Type B pancreatic cell (in vitro differentiated cells): ENCODE measurements at regions not wholly inside any gene's neighbourhood (a gene's known extent, or its start where the extent isn't known, plus 50 kb on each side); places are given as distances from the start of the nearest gene placed in this dataset.

Experiments
- DNase-seq: peaks from one replicate; pipeline ENCODE4 v3.0.0; 2021; ENCODE audit warnings: mixed read lengths; ENCODE audit not compliant: unreplicated experiment; ENCODE audit errors: extremely low spot score
- H3K27ac Mint-ChIP-seq: 2 replicates; pipeline ENCODE4 v1.8.0; 2021; ENCODE audit warnings: mild to moderate bottlenecking, mixed read lengths
- H3K27me3 Mint-ChIP-seq: 2 replicates; pipeline ENCODE4 v1.8.0; 2021; ENCODE audit warnings: mixed read lengths
- H3K36me3 Mint-ChIP-seq: 2 replicates; pipeline ENCODE4 v1.8.0; 2021; ENCODE audit warnings: mixed read lengths
- H3K4me1 Mint-ChIP-seq: one replicate; pipeline ENCODE4 v1.8.0; 2021; ENCODE audit warnings: mixed read lengths; ENCODE audit not compliant: unreplicated experiment
- H3K4me3 Mint-ChIP-seq: 2 replicates; pipeline ENCODE4 v1.8.0; 2021; ENCODE audit warnings: mild to moderate bottlenecking, mixed read lengths
- H3K9me3 Mint-ChIP-seq: 2 replicates; pipeline ENCODE4 v1.8.0; 2021; ENCODE audit warnings: mixed read lengths
- CTCF ChIP-seq: fragments of 200-600 bp; sonication (generic); conservative IDR thresholded peaks from 2 replicates; pipeline ENCODE4 v1.5.0; 2021; ENCODE audit warnings: antibody characterized with exemption, mild to moderate bottlenecking

GRCh38 chrX:39509157-39509556 lies 588.6 kb downstream of the BCOR start:
- H3K9me3 Mint-ChIP-seq, result no peaks in the 10 kb centered on the region
- H3K4me3 Mint-ChIP-seq, result no peak overlapping the region
- H3K36me3 Mint-ChIP-seq, result no peaks in the 10 kb centered on the region
- TF ChIP-seq CTCF, result no peak
- H3K4me1 Mint-ChIP-seq, result no peaks in the 10 kb centered on the region
- peaks cover 2% of the 10 kb centered on the region for H3K27me3 Mint-ChIP-seq
- DNase-seq, result no peak
- no peak overlapping the region for H3K27ac Mint-ChIP-seq

GRCh38 chrX:39513836-39514235 lies 583.9 kb downstream of the BCOR start:
- Mint-ChIP-seq H3K4me3 (no peak overlapping the region), H3K36me3 (no peaks in the 10 kb centered on the region), H3K27me3 (no peaks in the 10 kb centered on the region), H3K27ac (no peak overlapping the region), H3K4me1 (peaks cover 24% of the 10 kb centered on the region), H3K9me3 (no peaks in the 10 kb centered on the region)
- TF ChIP-seq CTCF, result no peak
- no peak for DNase-seq

GRCh38 chrX:39514801-39515200 lies 583.0 kb downstream of the BCOR start:
- Mint-ChIP-seq H3K27me3 (no peaks in the 10 kb centered on the region), H3K36me3 (no peaks in the 10 kb centered on the region), H3K4me3 (no peak overlapping the region), H3K27ac (no peak overlapping the region), H3K9me3 (no peaks in the 10 kb centered on the region), H3K4me1 (peaks cover 25% of the 10 kb centered on the region)
- no peak for TF ChIP-seq CTCF
- no peak for DNase-seq

GRCh38 chrX:39516427-39516841 lies 581.3 kb downstream of the BCOR start:
- Mint-ChIP-seq H3K27ac (no peak overlapping the region), H3K36me3 (no peaks in the 10 kb centered on the region), H3K27me3 (no peaks in the 10 kb centered on the region), H3K4me1 (peaks cover 25% of the 10 kb centered on the region), H3K4me3 (peak overlapping the region; percentile 61), H3K9me3 (no peaks in the 10 kb centered on the region)
- no peak for TF ChIP-seq CTCF
- DNase-seq, result no peak

GRCh38 chrX:39518476-39519029 lies 579.2 kb downstream of the BCOR start:
- peaks cover 6% of the 10 kb centered on the region for H3K9me3 Mint-ChIP-seq
- DNase-seq, result no peak
- no peaks in the 10 kb centered on the region for H3K36me3 Mint-ChIP-seq
- H3K4me1 Mint-ChIP-seq, result peaks cover 25% of the 10 kb centered on the region
- H3K4me3 Mint-ChIP-seq, result no peak overlapping the region
- H3K27me3 Mint-ChIP-seq, result no peaks in the 10 kb centered on the region
- no peak for TF ChIP-seq CTCF
- H3K27ac Mint-ChIP-seq, result no peak overlapping the region

- H3K4me1 Mint-ChIP-seq, result peaks cover 25% of the 10 kb centered on the region
- TF ChIP-seq CTCF, result no peak
- H3K27me3 Mint-ChIP-seq, result no peaks in the 10 kb centered on the region
- DNase-seq, result no peak
- H3K36me3 Mint-ChIP-seq, result no peaks in the 10 kb centered on the region
- H3K27ac Mint-ChIP-seq, result no peak overlapping the region
- H3K9me3 Mint-ChIP-seq, result peaks cover 11% of the 10 kb centered on the region
- no peak overlapping the region for H3K4me3 Mint-ChIP-seq
Measured at GRCh38 chrX:39519030-39519488, 578.7 kb downstream of the BCOR start.
